ENCODE measurements at regions not wholly inside any gene's neighbourhood (a gene's known extent, or its start where the extent isn't known, plus 50 kb on each side); places are given as distances from the start of the nearest gene placed in this dataset.
"Not testable (repeated sequence)": the region's sequence is repeated elsewhere in the genome, so short reads cannot be mapped to it uniquely, and the experiment has no call there.

DNA sequence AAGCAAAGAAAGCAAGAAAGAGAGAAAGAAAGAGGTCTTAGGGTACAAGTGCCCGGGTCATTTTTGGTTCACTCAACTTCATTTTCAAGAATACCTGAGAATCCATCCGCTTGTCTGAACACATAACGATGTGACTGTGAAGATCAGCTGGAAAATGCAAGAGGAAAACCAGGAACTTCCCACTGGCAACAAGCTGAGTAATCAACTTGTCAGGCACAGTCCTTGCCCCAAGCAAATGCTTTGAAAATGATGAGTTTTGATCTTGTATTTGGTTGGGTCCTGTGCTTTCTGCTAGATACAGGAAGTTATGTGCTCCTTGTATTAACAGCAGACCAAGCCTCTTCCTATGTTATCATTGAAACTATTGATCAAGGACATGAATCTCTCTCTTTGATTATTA is 239.1 kb downstream of the ASMT start:
- no peaks in the 10 kb centered on the region for H3K4me1 ChIP-seq (ENCODE audit: insufficient read depth, low read length, poor library complexity, severe bottlenecking)
- CTCF ChIA-PET, result no interaction called here
- H3K4me3 ChIP-seq (ENCODE audit: low read depth, low read length, poor library complexity, severe bottlenecking), result no peak overlapping the region
- intact Hi-C loops (cut with micrococcal nuclease; ENCODE audit: unreplicated experiment), result no loop called here
- no peaks in the 10 kb centered on the region for H3K9me3 ChIP-seq (ENCODE audit: low read depth, low read length, poor library complexity, severe bottlenecking)
- no TSS peak for BruUV-seq (replicated peaks)
- H3K36me3 ChIP-seq (ENCODE audit: insufficient read depth, low read length, poor library complexity, severe bottlenecking), result no peaks in the 10 kb centered on the region
- H3K27me3 ChIP-seq (replicated peaks; ENCODE audit: insufficient read depth, low read depth, low read length, poor library complexity), result no peaks in the 10 kb centered on the region
- no peak overlapping the region for H3K27ac ChIP-seq (ENCODE audit: low read depth, low read length, poor library complexity, severe bottlenecking)
- TF ChIP-seq, protein P1, sequence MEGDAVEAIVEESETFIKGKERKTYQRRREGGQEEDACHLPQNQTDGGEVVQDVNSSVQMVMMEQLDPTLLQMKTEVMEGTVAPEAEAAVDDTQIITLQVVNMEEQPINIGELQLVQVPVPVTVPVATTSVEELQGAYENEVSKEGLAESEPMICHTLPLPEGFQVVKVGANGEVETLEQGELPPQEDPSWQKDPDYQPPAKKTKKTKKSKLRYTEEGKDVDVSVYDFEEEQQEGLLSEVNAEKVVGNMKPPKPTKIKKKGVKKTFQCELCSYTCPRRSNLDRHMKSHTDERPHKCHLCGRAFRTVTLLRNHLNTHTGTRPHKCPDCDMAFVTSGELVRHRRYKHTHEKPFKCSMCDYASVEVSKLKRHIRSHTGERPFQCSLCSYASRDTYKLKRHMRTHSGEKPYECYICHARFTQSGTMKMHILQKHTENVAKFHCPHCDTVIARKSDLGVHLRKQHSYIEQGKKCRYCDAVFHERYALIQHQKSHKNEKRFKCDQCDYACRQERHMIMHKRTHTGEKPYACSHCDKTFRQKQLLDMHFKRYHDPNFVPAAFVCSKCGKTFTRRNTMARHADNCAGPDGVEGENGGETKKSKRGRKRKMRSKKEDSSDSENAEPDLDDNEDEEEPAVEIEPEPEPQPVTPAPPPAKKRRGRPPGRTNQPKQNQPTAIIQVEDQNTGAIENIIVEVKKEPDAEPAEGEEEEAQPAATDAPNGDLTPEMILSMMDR (conservative IDR thresholded peaks at IDR 0.05; ENCODE audit: low read depth, low read length), result no peak
- no peak for TF ChIP-seq EZH2 (IDR thresholded peaks at IDR 0.05; ENCODE audit: borderline replicate concordance, low read depth, low read length, poor library complexity, severe bottlenecking)
- POLR2A ChIA-PET (ENCODE audit: low non-redundant PET), result no interaction called here
- no peak for DNase-seq (ENCODE audit: low spot score)

DNA sequence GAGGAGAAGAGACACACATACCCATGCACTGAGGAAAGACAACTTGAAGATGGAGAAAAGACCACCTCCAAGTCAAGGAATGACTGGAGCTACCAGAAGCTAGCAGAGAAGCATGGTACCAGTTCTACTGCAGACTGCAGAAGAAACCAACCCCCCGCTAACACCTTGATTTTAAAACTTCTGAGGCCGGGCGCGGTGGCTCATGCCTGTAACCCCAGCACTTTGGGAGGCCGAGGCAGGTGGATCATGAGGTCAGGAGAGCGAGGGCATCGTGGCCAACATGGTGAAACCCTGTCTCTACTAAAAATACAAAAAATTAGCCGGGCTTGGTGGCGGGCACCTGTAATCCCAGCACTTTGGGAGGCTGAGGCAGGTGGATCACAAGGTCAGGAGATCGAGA is 240.0 kb downstream of the ASMT start:
- H3K4me1 ChIP-seq (ENCODE audit: insufficient read depth, low read length, poor library complexity, severe bottlenecking); POLR2A ChIA-PET (ENCODE audit: low non-redundant PET); intact Hi-C loops (cut with micrococcal nuclease; ENCODE audit: unreplicated experiment); CTCF ChIA-PET; H3K9me3 ChIP-seq (ENCODE audit: low read depth, low read length, poor library complexity, severe bottlenecking); H3K27ac ChIP-seq (ENCODE audit: low read depth, low read length, poor library complexity, severe bottlenecking); BruUV-seq (replicated peaks); H3K36me3 ChIP-seq (ENCODE audit: insufficient read depth, low read length, poor library complexity, severe bottlenecking); H3K4me3 ChIP-seq (ENCODE audit: low read depth, low read length, poor library complexity, severe bottlenecking); DNase-seq (ENCODE audit: low spot score); H3K27me3 ChIP-seq (replicated peaks; ENCODE audit: insufficient read depth, low read depth, low read length, poor library complexity): not testable (repeated sequence)

DNA sequence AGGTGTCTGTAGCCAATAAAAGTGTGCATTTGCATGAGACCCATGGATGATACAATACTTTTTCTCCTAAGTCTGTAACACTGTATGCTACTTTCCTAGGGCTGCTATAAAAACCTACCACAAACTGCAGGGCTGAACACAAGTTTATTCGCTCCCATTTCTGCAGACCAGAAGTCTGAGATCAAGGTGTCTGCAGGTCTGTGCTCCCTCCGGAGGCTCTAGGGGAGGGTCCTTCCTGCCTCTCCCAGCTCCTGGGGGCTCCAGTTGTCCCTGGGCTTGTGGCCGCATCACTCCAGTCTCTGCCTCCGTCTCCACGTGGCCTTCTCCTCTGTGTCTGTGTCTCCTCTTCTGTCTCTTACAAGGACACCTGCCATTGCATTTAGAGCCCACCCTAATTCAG is 244.4 kb downstream of the ASMT start:
- intact Hi-C loops (cut with micrococcal nuclease; ENCODE audit: unreplicated experiment); H3K9me3 ChIP-seq (ENCODE audit: low read depth, low read length, poor library complexity, severe bottlenecking); H3K36me3 ChIP-seq (ENCODE audit: insufficient read depth, low read length, poor library complexity, severe bottlenecking); BruUV-seq (replicated peaks); H3K4me3 ChIP-seq (ENCODE audit: low read depth, low read length, poor library complexity, severe bottlenecking); POLR2A ChIA-PET (ENCODE audit: low non-redundant PET); H3K4me1 ChIP-seq (ENCODE audit: insufficient read depth, low read length, poor library complexity, severe bottlenecking); CTCF ChIA-PET; H3K27me3 ChIP-seq (replicated peaks; ENCODE audit: insufficient read depth, low read depth, low read length, poor library complexity); H3K27ac ChIP-seq (ENCODE audit: low read depth, low read length, poor library complexity, severe bottlenecking); DNase-seq (ENCODE audit: low spot score): not testable (repeated sequence)

DNA sequence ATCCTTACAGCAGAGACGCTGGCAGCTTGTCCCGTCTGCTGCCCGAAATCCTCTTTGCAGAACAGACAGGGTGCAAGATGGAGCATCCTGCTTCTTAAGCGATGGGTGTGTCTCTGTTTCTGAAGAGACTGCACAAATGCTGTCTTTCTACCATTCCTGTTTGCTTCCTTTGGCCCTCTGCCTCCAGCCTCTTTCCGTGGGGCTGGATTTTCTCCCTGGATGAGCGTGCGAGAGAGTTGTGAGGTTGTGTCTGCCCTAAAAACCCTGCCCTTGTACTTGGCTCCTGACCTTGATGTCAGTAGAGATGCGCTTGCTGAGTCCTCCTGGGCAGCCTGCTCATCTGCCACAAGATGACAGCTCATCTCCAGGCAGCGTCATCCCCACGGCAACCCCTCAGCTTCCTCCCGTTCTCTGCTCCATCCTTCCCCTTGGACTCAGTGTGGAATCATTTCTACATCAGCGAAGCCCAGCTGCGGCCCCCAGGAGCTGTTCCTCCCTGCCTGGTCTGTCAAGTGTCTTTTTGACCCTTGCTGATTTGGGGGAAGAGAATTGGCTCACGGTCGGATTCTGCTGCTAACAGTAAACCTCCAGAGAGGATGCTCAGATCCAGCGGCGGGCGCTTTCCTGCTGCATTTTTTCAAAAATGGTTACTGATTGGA is 246.2 kb downstream of the ASMT start:
- CTCF ChIA-PET, result no interaction called here
- no peaks in the 10 kb centered on the region for H3K36me3 ChIP-seq (ENCODE audit: insufficient read depth, low read length, poor library complexity, severe bottlenecking)
- no peaks in the 10 kb centered on the region for H3K27me3 ChIP-seq (replicated peaks; ENCODE audit: insufficient read depth, low read depth, low read length, poor library complexity)
- BruUV-seq (replicated peaks), result no TSS peak
- no peak for DNase-seq (ENCODE audit: low spot score)
- intact Hi-C loops (cut with micrococcal nuclease; ENCODE audit: unreplicated experiment), result no loop called here
- no peak overlapping the region for H3K4me3 ChIP-seq (ENCODE audit: low read depth, low read length, poor library complexity, severe bottlenecking)
- TF ChIP-seq, protein P1 (conservative IDR thresholded peaks at IDR 0.05; ENCODE audit: low read depth, low read length), result no peak
- no peak for TF ChIP-seq EZH2 (IDR thresholded peaks at IDR 0.05; ENCODE audit: borderline replicate concordance, low read depth, low read length, poor library complexity, severe bottlenecking)
- H3K4me1 ChIP-seq (ENCODE audit: insufficient read depth, low read length, poor library complexity, severe bottlenecking), result no peaks in the 10 kb centered on the region
- H3K27ac ChIP-seq (ENCODE audit: low read depth, low read length, poor library complexity, severe bottlenecking), result no peak overlapping the region
- H3K9me3 ChIP-seq (ENCODE audit: low read depth, low read length, poor library complexity, severe bottlenecking), result no peaks in the 10 kb centered on the region
- POLR2A ChIA-PET (ENCODE audit: low non-redundant PET), result no interaction called here

DNA sequence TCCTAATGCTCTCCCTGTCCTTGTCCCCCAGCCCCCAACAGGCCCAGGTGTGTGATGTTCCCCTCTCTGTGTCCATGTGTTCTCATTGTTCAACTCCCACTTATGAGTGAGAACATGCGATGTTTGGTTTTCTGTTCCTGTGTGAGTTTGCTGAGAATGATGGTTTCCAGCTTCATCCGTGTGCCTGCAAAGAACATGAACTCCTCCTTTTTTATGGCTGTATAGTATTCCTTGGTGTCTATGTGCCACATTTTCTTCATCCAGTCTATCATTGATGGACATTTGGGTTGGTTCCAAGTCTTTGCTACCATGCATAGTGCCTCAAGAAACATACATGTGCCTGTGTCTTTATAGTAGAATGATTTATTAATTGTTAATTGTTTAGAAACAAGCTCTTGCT is 249.1 kb downstream of the ASMT start:
- intact Hi-C loops (cut with micrococcal nuclease; ENCODE audit: unreplicated experiment); POLR2A ChIA-PET (ENCODE audit: low non-redundant PET); H3K36me3 ChIP-seq (ENCODE audit: insufficient read depth, low read length, poor library complexity, severe bottlenecking); BruUV-seq (replicated peaks); CTCF ChIA-PET; H3K4me1 ChIP-seq (ENCODE audit: insufficient read depth, low read length, poor library complexity, severe bottlenecking); H3K27me3 ChIP-seq (replicated peaks; ENCODE audit: insufficient read depth, low read depth, low read length, poor library complexity); H3K9me3 ChIP-seq (ENCODE audit: low read depth, low read length, poor library complexity, severe bottlenecking); H3K4me3 ChIP-seq (ENCODE audit: low read depth, low read length, poor library complexity, severe bottlenecking); H3K27ac ChIP-seq (ENCODE audit: low read depth, low read length, poor library complexity, severe bottlenecking); DNase-seq (ENCODE audit: low spot score): not testable (repeated sequence)
